GM23338 (cell line): ENCODE measurements at regions not wholly inside any gene's neighbourhood (a gene's known extent, or its start where the extent isn't known, plus 50 kb on each side); places are given as distances from the start of the nearest gene placed in this dataset.

Experiments used
- ATAC-seq: fragments of 200-7000 bp; cut with Tn5 transposase; 3 replicates; pipeline ENCODE4 v1.9.1; 2020
- DNase-seq: peaks from one replicate; pipeline ENCODE4 v3.0.0-alpha.2; 2015; ENCODE audit warnings: low spot score
- H2AFZ ChIP-seq: fragments of 200-600 bp; sonication (generic); 2 replicates; pipeline ENCODE4 v1.8.0; 2016; ENCODE audit warnings: antibody characterized with exemption, mild to moderate bottlenecking, moderate library complexity
- H3F3A ChIP-seq: fragments of 200-600 bp; sonication (generic); replicated peaks from 2 replicates; pipeline ENCODE4 v1.8.0; 2017; ENCODE audit warnings: antibody characterized with exemption, mixed run types, low read depth
- H3K27ac ChIP-seq: fragments of 200-600 bp; sonication (generic); 2 replicates; pipeline ENCODE4 v1.6.1; 2016; ENCODE audit warnings: low read depth
- H3K27me3 ChIP-seq: fragments of 200-600 bp; sonication (generic); 2 replicates; pipeline ENCODE4 v1.8.0; 2016; ENCODE audit warnings: mild to moderate bottlenecking, mixed run types, moderate library complexity; ENCODE audit not compliant: insufficient read depth
- H3K36me3 ChIP-seq: fragments of 200-600 bp; sonication (generic); 2 replicates; pipeline ENCODE4 v1.8.0; 2016; ENCODE audit warnings: mild to moderate bottlenecking; ENCODE audit not compliant: insufficient read depth
- H3K4me1 ChIP-seq: fragments of 200-600 bp; sonication (generic); 2 replicates; pipeline ENCODE4 v1.8.0; 2016; ENCODE audit warnings: mild to moderate bottlenecking, moderate library complexity; ENCODE audit not compliant: insufficient read depth
- H3K4me2 ChIP-seq: fragments of 200-600 bp; sonication (generic); 2 replicates; pipeline ENCODE4 v1.7.1; 2017; ENCODE audit warnings: mixed run types
- H3K4me3 ChIP-seq: fragments of 200-600 bp; sonication (generic); 2 replicates; pipeline ENCODE4 v1.6.1; 2016; ENCODE audit warnings: mixed run types
- H3K79me2 ChIP-seq: fragments of 200-600 bp; sonication (generic); replicated peaks from 2 replicates; pipeline ENCODE4 v1.8.0; 2017; ENCODE audit warnings: mild to moderate bottlenecking; ENCODE audit not compliant: insufficient read depth
- H3K9me2 ChIP-seq: fragments of 200-600 bp; sonication (generic); 2 replicates; pipeline ENCODE4 v1.8.0; 2017; ENCODE audit not compliant: insufficient read depth
- H4K20me1 ChIP-seq: fragments of 200-600 bp; sonication (generic); replicated peaks from 2 replicates; pipeline ENCODE4 v1.8.0; 2017; ENCODE audit warnings: mild to moderate bottlenecking; ENCODE audit not compliant: insufficient read depth
- H3K27ac Mint-ChIP-seq: 2 replicates; pipeline ENCODE4 v1.8.0; 2020; ENCODE audit warnings: inconsistent platforms, mild to moderate bottlenecking, moderate library complexity, mixed read lengths
- H3K27me3 Mint-ChIP-seq: 3 replicates; pipeline ENCODE4 v1.8.0; 2022; ENCODE audit warnings: low read depth, mild to moderate bottlenecking, moderate library complexity, mixed read lengths, inconsistent platforms; ENCODE audit not compliant: insufficient read depth, poor library complexity
- H3K36me3 Mint-ChIP-seq: 3 replicates; pipeline ENCODE4 v1.8.0; 2021; ENCODE audit warnings: low read depth, mild to moderate bottlenecking, inconsistent platforms, moderate library complexity, mixed read lengths
- H3K4me1 Mint-ChIP-seq: 3 replicates; pipeline ENCODE4 v1.8.0; 2020; ENCODE audit warnings: mild to moderate bottlenecking, inconsistent platforms, mixed read lengths
- H3K4me3 Mint-ChIP-seq: 3 replicates; pipeline ENCODE4 v1.8.0; 2021; ENCODE audit warnings: moderate library complexity, mild to moderate bottlenecking, inconsistent platforms, mixed read lengths
- H3K9me3 Mint-ChIP-seq: 3 replicates; pipeline ENCODE4 v1.8.0; 2020; ENCODE audit warnings: moderate library complexity, mild to moderate bottlenecking, inconsistent platforms, mixed read lengths
- CREB1 ChIP-seq: fragments of 250-450 bp; sonication (Bioruptor Pico); IDR thresholded peaks from 2 replicates; pipeline ENCODE4 v1.5.0; 2020; ENCODE audit warnings: low read depth, mild to moderate bottlenecking, moderate library complexity
- EZH2 ChIP-seq: fragments of 200-600 bp; sonication (generic); IDR thresholded peaks from one replicate; pipeline ENCODE4 v1.8.0; 2017; ENCODE audit warnings: antibody characterized with exemption, mild to moderate bottlenecking, low read depth; ENCODE audit not compliant: unreplicated experiment
- EZH2phosphoT487 ChIP-seq: fragments of 200-600 bp; sonication (generic); IDR thresholded peaks from one replicate; pipeline ENCODE4 v1.8.1; 2018; ENCODE audit warnings: antibody characterized with exemption; ENCODE audit not compliant: unreplicated experiment
- JUNB ChIP-seq: IDR thresholded peaks from one replicate; pipeline ENCODE4 v1.6.1; 2016; ENCODE audit warnings: antibody characterized with exemption; ENCODE audit not compliant: unreplicated experiment
- NANOG ChIP-seq: IDR thresholded peaks from 2 replicates; pipeline ENCODE4 v1.6.1; 2016; ENCODE audit warnings: antibody characterized with exemption, borderline replicate concordance
- POLR2AphosphoS5 ChIP-seq: IDR thresholded peaks from 2 replicates; pipeline ENCODE4 v1.6.1; 2016; ENCODE audit warnings: antibody characterized with exemption, low read depth
- STAT1 ChIP-seq: IDR thresholded peaks from one replicate; pipeline ENCODE4 v1.6.1; 2016; ENCODE audit warnings: antibody characterized with exemption; ENCODE audit not compliant: unreplicated experiment
- ZNF114 ChIP-seq: fragments of 250-450 bp; sonication (Bioruptor Pico); IDR thresholded peaks from 2 replicates; pipeline ENCODE4 v1.5.0; 2020; ENCODE audit warnings: mild to moderate bottlenecking, moderate library complexity
- ZNF331 ChIP-seq: fragments of 250-450 bp; sonication (Bioruptor Pico); IDR thresholded peaks from 2 replicates; pipeline ENCODE4 v1.5.0; 2020; ENCODE audit warnings: low read depth, mild to moderate bottlenecking, moderate library complexity
- TF ChIP-seq, protein P1 (sequence below): IDR thresholded peaks from 2 replicates; pipeline ENCODE4 v1.6.1; 2016; ENCODE audit warnings: antibody characterized with exemption
- TF ChIP-seq, protein P2 (sequence below): fragments of 250-450 bp; sonication (Bioruptor Pico); IDR thresholded peaks from 2 replicates; pipeline ENCODE4 v1.5.0; 2020; ENCODE audit warnings: mild to moderate bottlenecking, moderate library complexity
- TF ChIP-seq, protein P3 (sequence below): IDR thresholded peaks from one replicate; pipeline ENCODE4 v1.6.1; 2018; ENCODE audit warnings: antibody characterized with exemption; ENCODE audit not compliant: unreplicated experiment
- TF ChIP-seq, protein P4 (sequence below), 2 experiments: fragments of 200-600 bp in 1 of 2; sonication (generic) in 1 of 2; conservative IDR thresholded peaks; 2 replicates each; pipeline versions ENCODE4 v1.5.1 to v1.6.1; 2016 to 2017; ENCODE audit warnings: antibody characterized with exemption in 2 of 2, low read depth in 2 of 2, mild to moderate bottlenecking in 2 of 2, moderate library complexity in 1 of 2

DNA sequence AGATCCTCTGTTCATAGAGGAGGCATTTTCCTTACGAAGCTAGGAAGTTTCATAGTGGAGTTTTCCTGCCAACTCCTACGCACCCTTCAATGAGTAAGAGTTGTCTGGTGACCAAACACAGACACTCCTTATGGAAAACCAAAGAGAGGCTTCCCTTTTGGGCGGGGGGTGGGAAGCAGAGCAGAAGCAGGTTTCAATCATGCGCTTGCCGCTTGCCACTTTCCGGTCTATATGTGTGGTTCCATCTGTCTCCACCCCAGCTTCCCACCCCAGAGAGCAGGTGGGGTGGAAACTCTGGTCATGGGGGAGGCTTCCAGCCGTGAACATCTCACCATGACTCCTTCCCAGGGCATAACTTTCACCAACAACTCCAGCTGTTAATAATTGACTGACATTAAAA, 68.8 kb upstream of the GRB10 start:
- TF ChIP-seq STAT1 (no peak), JUNB (no peak), EZH2 (no peak), CREB1 (CRISPR knock-in tag) (no peak), EZH2phosphoT487 (no peak), POLR2AphosphoS5 (no peak), ZNF331 (CRISPR knock-in tag) (no peak), ZNF114 (no peak), NANOG (no peak)
- TF ChIP-seq, protein P1, sequence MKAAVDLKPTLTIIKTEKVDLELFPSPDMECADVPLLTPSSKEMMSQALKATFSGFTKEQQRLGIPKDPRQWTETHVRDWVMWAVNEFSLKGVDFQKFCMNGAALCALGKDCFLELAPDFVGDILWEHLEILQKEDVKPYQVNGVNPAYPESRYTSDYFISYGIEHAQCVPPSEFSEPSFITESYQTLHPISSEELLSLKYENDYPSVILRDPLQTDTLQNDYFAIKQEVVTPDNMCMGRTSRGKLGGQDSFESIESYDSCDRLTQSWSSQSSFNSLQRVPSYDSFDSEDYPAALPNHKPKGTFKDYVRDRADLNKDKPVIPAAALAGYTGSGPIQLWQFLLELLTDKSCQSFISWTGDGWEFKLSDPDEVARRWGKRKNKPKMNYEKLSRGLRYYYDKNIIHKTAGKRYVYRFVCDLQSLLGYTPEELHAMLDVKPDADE: no peak
- TF ChIP-seq, protein P2, sequence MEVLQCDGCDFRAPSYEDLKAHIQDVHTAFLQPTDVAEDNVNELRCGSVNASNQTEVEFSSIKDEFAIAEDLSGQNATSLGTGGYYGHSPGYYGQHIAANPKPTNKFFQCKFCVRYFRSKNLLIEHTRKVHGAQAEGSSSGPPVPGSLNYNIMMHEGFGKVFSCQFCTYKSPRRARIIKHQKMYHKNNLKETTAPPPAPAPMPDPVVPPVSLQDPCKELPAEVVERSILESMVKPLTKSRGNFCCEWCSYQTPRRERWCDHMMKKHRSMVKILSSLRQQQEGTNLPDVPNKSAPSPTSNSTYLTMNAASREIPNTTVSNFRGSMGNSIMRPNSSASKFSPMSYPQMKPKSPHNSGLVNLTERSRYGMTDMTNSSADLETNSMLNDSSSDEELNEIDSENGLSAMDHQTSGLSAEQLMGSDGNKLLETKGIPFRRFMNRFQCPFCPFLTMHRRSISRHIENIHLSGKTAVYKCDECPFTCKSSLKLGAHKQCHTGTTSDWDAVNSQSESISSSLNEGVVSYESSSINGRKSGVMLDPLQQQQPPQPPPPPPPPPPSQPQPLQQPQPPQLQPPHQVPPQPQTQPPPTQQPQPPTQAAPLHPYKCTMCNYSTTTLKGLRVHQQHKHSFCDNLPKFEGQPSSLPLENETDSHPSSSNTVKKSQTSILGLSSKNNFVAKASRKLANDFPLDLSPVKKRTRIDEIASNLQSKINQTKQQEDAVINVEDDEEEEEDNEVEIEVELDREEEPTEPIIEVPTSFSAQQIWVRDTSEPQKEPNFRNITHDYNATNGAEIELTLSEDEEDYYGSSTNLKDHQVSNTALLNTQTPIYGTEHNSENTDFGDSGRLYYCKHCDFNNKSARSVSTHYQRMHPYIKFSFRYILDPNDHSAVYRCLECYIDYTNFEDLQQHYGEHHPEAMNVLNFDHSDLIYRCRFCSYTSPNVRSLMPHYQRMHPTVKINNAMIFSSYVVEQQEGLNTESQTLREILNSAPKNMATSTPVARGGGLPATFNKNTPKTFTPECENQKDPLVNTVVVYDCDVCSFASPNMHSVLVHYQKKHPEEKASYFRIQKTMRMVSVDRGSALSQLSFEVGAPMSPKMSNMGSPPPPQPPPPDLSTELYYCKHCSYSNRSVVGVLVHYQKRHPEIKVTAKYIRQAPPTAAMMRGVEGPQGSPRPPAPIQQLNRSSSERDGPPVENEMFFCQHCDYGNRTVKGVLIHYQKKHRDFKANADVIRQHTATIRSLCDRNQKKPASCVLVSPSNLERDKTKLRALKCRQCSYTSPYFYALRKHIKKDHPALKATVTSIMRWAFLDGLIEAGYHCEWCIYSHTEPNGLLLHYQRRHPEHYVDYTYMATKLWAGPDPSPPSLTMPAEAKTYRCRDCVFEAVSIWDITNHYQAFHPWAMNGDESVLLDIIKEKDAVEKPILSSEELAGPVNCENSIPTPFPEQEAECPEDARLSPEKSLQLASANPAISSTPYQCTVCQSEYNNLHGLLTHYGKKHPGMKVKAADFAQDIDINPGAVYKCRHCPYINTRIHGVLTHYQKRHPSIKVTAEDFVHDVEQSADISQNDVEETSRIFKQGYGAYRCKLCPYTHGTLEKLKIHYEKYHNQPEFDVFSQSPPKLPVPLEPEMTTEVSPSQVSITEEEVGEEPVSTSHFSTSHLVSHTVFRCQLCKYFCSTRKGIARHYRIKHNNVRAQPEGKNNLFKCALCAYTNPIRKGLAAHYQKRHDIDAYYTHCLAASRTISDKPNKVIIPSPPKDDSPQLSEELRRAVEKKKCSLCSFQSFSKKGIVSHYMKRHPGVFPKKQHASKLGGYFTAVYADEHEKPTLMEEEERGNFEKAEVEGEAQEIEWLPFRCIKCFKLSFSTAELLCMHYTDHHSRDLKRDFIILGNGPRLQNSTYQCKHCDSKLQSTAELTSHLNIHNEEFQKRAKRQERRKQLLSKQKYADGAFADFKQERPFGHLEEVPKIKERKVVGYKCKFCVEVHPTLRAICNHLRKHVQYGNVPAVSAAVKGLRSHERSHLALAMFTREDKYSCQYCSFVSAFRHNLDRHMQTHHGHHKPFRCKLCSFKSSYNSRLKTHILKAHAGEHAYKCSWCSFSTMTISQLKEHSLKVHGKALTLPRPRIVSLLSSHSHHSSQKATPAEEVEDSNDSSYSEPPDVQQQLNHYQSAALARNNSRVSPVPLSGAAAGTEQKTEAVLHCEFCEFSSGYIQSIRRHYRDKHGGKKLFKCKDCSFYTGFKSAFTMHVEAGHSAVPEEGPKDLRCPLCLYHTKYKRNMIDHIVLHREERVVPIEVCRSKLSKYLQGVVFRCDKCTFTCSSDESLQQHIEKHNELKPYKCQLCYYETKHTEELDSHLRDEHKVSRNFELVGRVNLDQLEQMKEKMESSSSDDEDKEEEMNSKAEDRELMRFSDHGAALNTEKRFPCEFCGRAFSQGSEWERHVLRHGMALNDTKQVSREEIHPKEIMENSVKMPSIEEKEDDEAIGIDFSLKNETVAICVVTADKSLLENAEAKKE (CRISPR knock-in tag): no peak
- TF ChIP-seq, protein P3, sequence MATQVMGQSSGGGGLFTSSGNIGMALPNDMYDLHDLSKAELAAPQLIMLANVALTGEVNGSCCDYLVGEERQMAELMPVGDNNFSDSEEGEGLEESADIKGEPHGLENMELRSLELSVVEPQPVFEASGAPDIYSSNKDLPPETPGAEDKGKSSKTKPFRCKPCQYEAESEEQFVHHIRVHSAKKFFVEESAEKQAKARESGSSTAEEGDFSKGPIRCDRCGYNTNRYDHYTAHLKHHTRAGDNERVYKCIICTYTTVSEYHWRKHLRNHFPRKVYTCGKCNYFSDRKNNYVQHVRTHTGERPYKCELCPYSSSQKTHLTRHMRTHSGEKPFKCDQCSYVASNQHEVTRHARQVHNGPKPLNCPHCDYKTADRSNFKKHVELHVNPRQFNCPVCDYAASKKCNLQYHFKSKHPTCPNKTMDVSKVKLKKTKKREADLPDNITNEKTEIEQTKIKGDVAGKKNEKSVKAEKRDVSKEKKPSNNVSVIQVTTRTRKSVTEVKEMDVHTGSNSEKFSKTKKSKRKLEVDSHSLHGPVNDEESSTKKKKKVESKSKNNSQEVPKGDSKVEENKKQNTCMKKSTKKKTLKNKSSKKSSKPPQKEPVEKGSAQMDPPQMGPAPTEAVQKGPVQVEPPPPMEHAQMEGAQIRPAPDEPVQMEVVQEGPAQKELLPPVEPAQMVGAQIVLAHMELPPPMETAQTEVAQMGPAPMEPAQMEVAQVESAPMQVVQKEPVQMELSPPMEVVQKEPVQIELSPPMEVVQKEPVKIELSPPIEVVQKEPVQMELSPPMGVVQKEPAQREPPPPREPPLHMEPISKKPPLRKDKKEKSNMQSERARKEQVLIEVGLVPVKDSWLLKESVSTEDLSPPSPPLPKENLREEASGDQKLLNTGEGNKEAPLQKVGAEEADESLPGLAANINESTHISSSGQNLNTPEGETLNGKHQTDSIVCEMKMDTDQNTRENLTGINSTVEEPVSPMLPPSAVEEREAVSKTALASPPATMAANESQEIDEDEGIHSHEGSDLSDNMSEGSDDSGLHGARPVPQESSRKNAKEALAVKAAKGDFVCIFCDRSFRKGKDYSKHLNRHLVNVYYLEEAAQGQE: no peak
- TF ChIP-seq, protein P4, sequence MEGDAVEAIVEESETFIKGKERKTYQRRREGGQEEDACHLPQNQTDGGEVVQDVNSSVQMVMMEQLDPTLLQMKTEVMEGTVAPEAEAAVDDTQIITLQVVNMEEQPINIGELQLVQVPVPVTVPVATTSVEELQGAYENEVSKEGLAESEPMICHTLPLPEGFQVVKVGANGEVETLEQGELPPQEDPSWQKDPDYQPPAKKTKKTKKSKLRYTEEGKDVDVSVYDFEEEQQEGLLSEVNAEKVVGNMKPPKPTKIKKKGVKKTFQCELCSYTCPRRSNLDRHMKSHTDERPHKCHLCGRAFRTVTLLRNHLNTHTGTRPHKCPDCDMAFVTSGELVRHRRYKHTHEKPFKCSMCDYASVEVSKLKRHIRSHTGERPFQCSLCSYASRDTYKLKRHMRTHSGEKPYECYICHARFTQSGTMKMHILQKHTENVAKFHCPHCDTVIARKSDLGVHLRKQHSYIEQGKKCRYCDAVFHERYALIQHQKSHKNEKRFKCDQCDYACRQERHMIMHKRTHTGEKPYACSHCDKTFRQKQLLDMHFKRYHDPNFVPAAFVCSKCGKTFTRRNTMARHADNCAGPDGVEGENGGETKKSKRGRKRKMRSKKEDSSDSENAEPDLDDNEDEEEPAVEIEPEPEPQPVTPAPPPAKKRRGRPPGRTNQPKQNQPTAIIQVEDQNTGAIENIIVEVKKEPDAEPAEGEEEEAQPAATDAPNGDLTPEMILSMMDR (conservative IDR thresholded peaks at IDR 0.05; ENCODE audit: low read depth in 2 of 2): no peak
- H3K4me1 Mint-ChIP-seq: no peaks in the 10 kb centered on the region
- H3F3A ChIP-seq: no peaks in the 10 kb centered on the region
- H3K27ac ChIP-seq: no peak overlapping the region
- H3K27ac Mint-ChIP-seq: no peak overlapping the region
- H3K4me2 ChIP-seq: no peak overlapping the region
- H3K4me1 ChIP-seq: no peaks in the 10 kb centered on the region
- no peaks in the 10 kb centered on the region for H4K20me1 ChIP-seq
- no peak for ATAC-seq
- no peak overlapping the region for H2AFZ ChIP-seq
- H3K9me3 Mint-ChIP-seq: no peaks in the 10 kb centered on the region; the same call in 2 of the 3 replicates
- H3K4me3 Mint-ChIP-seq: no peak overlapping the region
- H3K36me3 ChIP-seq: no peaks in the 10 kb centered on the region
- no peak for DNase-seq
- no peaks in the 10 kb centered on the region for H3K27me3 ChIP-seq
- no peaks in the 10 kb centered on the region for H3K79me2 ChIP-seq
- peaks cover 3% of the 10 kb centered on the region for H3K27me3 Mint-ChIP-seq
- no peak overlapping the region for H3K4me3 ChIP-seq
- H3K9me2 ChIP-seq: peaks cover 25% of the 10 kb centered on the region
- no peaks in the 10 kb centered on the region; the same call in 2 of the 3 replicates for H3K36me3 Mint-ChIP-seq
